ENCODE measurements at regions not wholly inside any gene's neighbourhood (a gene's known extent, or its start where the extent isn't known, plus 50 kb on each side); places are given as distances from the start of the nearest gene placed in this dataset.

- Mint-ChIP-seq H3K36me3 (ENCODE audit: insufficient read depth in 1 of 3, low read depth in 3 of 3) (no peaks in the 10 kb centered on the region), H3K4me3 (no peak overlapping the region), H3K27me3 (ENCODE audit: low read depth) (peaks cover 14% of the 10 kb centered on the region), H3K4me1 (peaks cover 7% of the 10 kb centered on the region in 2 experiments), H3K27ac (no peak overlapping the region), H3K9me3 (peaks cover 0 to 2% of the 10 kb centered on the region in 2 experiments; a peak in 1 of 5 replicates)
- H3K27ac ChIP-seq (ENCODE audit: insufficient read length, low read depth, low read length), result no peak overlapping the region
- no peaks in the 10 kb centered on the region for H3K23me2 ChIP-seq (ENCODE audit: insufficient read length, low read depth, low read length, poor library complexity, severe bottlenecking)
- peak overlapping the region; percentile 20; the same call in 1 of the 2 replicates for H3K14ac ChIP-seq (ENCODE audit: insufficient read depth, low read length)
- no peak overlapping the region for H2BK5ac ChIP-seq (ENCODE audit: insufficient read length, low read length)
- H3T11ph ChIP-seq (ENCODE audit: low read length), result no peak overlapping the region
- H3K56ac ChIP-seq (ENCODE audit: insufficient read length, low read depth, low read length), result no peak overlapping the region
- H2BK20ac ChIP-seq (ENCODE audit: low read depth, low read length, poor library complexity, severe bottlenecking), result no peak overlapping the region
- no peak overlapping the region for H3K4ac ChIP-seq (ENCODE audit: low read depth, low read length)
- H2BK15ac ChIP-seq (ENCODE audit: low read depth, low read length), result no peak overlapping the region
- no peak overlapping the region for H2AK5ac ChIP-seq (ENCODE audit: insufficient read length, low read length)
- no peaks in the 10 kb centered on the region for H3K79me1 ChIP-seq (ENCODE audit: insufficient read depth, low read depth, low read length, poor library complexity, severe bottlenecking)
- WGBS (ENCODE audit: extremely low coverage, insufficient read length, low lambda C conversion rate), result no CpG with 5 or more reads among the region's 14 CpGs
- H3K18ac ChIP-seq (ENCODE audit: insufficient read length, low read depth, low read length), result no peak overlapping the region
- no peak overlapping the region for H2AFZ ChIP-seq (ENCODE audit: low read length)
- no peaks in the 10 kb centered on the region for H3K79me2 ChIP-seq (ENCODE audit: insufficient read depth, low read length)
- no peak overlapping the region for H2BK12ac ChIP-seq (ENCODE audit: insufficient read length, low read depth, low read length)
- no peak overlapping the region for H3K4me2 ChIP-seq (ENCODE audit: insufficient read depth, insufficient read length, low read length)
- H3K23ac ChIP-seq (ENCODE audit: insufficient read length, low read depth, low read length), result no peak overlapping the region
- no peak overlapping the region for H3K9ac ChIP-seq (ENCODE audit: extremely low read depth, insufficient read length, low read length)
- TF ChIP-seq CTCF (conservative IDR thresholded peaks at IDR 0.05), result no peak
- no peaks in the 10 kb centered on the region for H4K20me1 ChIP-seq (ENCODE audit: control insufficient read depth, insufficient read depth, insufficient read length)
- no peak overlapping the region for H4K5ac ChIP-seq (ENCODE audit: insufficient read length, low read depth, low read length)
- no peak overlapping the region for H4K8ac ChIP-seq (replicated peaks; ENCODE audit: insufficient read length, low read depth, low read length)
- H3K4me1 ChIP-seq (ENCODE audit: insufficient read depth, low read length), result no peaks in the 10 kb centered on the region
- H4K91ac ChIP-seq (ENCODE audit: insufficient read length, low read depth, low read length), result no peak overlapping the region
- no peaks in the 10 kb centered on the region for H3K27me3 ChIP-seq (ENCODE audit: insufficient read depth, low read length)
- no peak overlapping the region for H2BK120ac ChIP-seq (ENCODE audit: low read depth, low read length, poor library complexity, severe bottlenecking)
- no peaks in the 10 kb centered on the region for H3K9me3 ChIP-seq (ENCODE audit: control insufficient read depth, low read depth, low read length)
- no peak for DNase-seq
These were observed 68.1 kb upstream of the ADGRA1 start for GRCh38 chr10:133019651-133020050.

Data from H9 (cell line).